ENCODE measurements at regions not wholly inside any gene's neighbourhood (a gene's known extent, or its start where the extent isn't known, plus 50 kb on each side); places are given as distances from the start of the nearest gene placed in this dataset.

- Histone ChIP-seq H3K79me2 (ENCODE audit: control insufficient read depth, insufficient read depth, low read length, unreplicated experiment) (no peaks in the 10 kb centered on the region), H3K27ac (ENCODE audit: low read depth, low read length) (no peak overlapping the region), H2AFZ (ENCODE audit: low read length, unreplicated experiment) (no peak overlapping the region), H3K4me3 (ENCODE audit: low read depth, low read length) (no peak overlapping the region), H3K27me3 (ENCODE audit: insufficient read depth, low read length) (no peaks in the 10 kb centered on the region), H3K4me1 (ENCODE audit: control insufficient read depth, insufficient read depth, low read length, unreplicated experiment) (no peaks in the 10 kb centered on the region), H3K36me3 (ENCODE audit: insufficient read depth, low read length) (no peaks in the 10 kb centered on the region)
These were observed 64.3 kb upstream of the VANGL1 start for GRCh38 chr1:115577513-115577912.

GRCh38 chr1:115575661-115576060 lies 66.1 kb upstream of the VANGL1 start:
- no peak overlapping the region for H3K4me3 ChIP-seq (ENCODE audit: low read depth, low read length)
- H3K36me3 ChIP-seq (ENCODE audit: insufficient read depth, low read length), result no peaks in the 10 kb centered on the region
- H3K27me3 ChIP-seq (ENCODE audit: insufficient read depth, low read length), result no peaks in the 10 kb centered on the region
- no peaks in the 10 kb centered on the region for H3K79me2 ChIP-seq (ENCODE audit: control insufficient read depth, insufficient read depth, low read length, unreplicated experiment)
- H3K27ac ChIP-seq (ENCODE audit: low read depth, low read length), result no peak overlapping the region
- no peaks in the 10 kb centered on the region for H3K4me1 ChIP-seq (ENCODE audit: control insufficient read depth, insufficient read depth, low read length, unreplicated experiment)
- H2AFZ ChIP-seq (ENCODE audit: low read length, unreplicated experiment), result no peak overlapping the region

GRCh38 chr1:115572710-115573109 lies 69.1 kb upstream of the VANGL1 start:
- H3K36me3 ChIP-seq (ENCODE audit: insufficient read depth, low read length), result no peaks in the 10 kb centered on the region
- no peak overlapping the region for H3K4me3 ChIP-seq (ENCODE audit: low read depth, low read length)
- no peak overlapping the region for H2AFZ ChIP-seq (ENCODE audit: low read length, unreplicated experiment)
- H3K79me2 ChIP-seq (ENCODE audit: control insufficient read depth, insufficient read depth, low read length, unreplicated experiment), result no peaks in the 10 kb centered on the region
- no peaks in the 10 kb centered on the region for H3K4me1 ChIP-seq (ENCODE audit: control insufficient read depth, insufficient read depth, low read length, unreplicated experiment)
- no peak overlapping the region for H3K27ac ChIP-seq (ENCODE audit: low read depth, low read length)
- H3K27me3 ChIP-seq (ENCODE audit: insufficient read depth, low read length), result no peaks in the 10 kb centered on the region

GRCh38 chr1:115567431-115567830 lies 74.3 kb upstream of the VANGL1 start:
- H3K36me3 ChIP-seq (ENCODE audit: insufficient read depth, low read length), result no peaks in the 10 kb centered on the region
- no peaks in the 10 kb centered on the region for H3K4me1 ChIP-seq (ENCODE audit: control insufficient read depth, insufficient read depth, low read length, unreplicated experiment)
- no peaks in the 10 kb centered on the region for H3K79me2 ChIP-seq (ENCODE audit: control insufficient read depth, insufficient read depth, low read length, unreplicated experiment)
- no peak overlapping the region for H2AFZ ChIP-seq (ENCODE audit: low read length, unreplicated experiment)
- no peak overlapping the region for H3K4me3 ChIP-seq (ENCODE audit: low read depth, low read length)
- no peak overlapping the region for H3K27ac ChIP-seq (ENCODE audit: low read depth, low read length)
- no peaks in the 10 kb centered on the region for H3K27me3 ChIP-seq (ENCODE audit: insufficient read depth, low read length)

- no peaks in the 10 kb centered on the region for H3K4me1 ChIP-seq (ENCODE audit: control insufficient read depth, insufficient read depth, low read length, unreplicated experiment)
- H2AFZ ChIP-seq (ENCODE audit: low read length, unreplicated experiment), result no peak overlapping the region
- H3K27me3 ChIP-seq (ENCODE audit: insufficient read depth, low read length), result no peaks in the 10 kb centered on the region
- H3K36me3 ChIP-seq (ENCODE audit: insufficient read depth, low read length), result no peaks in the 10 kb centered on the region
- H3K27ac ChIP-seq (ENCODE audit: low read depth, low read length), result no peak overlapping the region
- H3K4me3 ChIP-seq (ENCODE audit: low read depth, low read length), result no peak overlapping the region
- H3K79me2 ChIP-seq (ENCODE audit: control insufficient read depth, insufficient read depth, low read length, unreplicated experiment), result no peaks in the 10 kb centered on the region
These were observed 76.0 kb upstream of the VANGL1 start for GRCh38 chr1:115565791-115566190.

- H3K79me2 ChIP-seq (ENCODE audit: control insufficient read depth, insufficient read depth, low read length, unreplicated experiment), result no peaks in the 10 kb centered on the region
- H3K4me1 ChIP-seq (ENCODE audit: control insufficient read depth, insufficient read depth, low read length, unreplicated experiment), result no peaks in the 10 kb centered on the region
- H3K27me3 ChIP-seq (ENCODE audit: insufficient read depth, low read length), result no peaks in the 10 kb centered on the region
- no peaks in the 10 kb centered on the region for H3K36me3 ChIP-seq (ENCODE audit: insufficient read depth, low read length)
- no peak overlapping the region for H3K27ac ChIP-seq (ENCODE audit: low read depth, low read length)
- H3K4me3 ChIP-seq (ENCODE audit: low read depth, low read length), result no peak overlapping the region
- no peak overlapping the region for H2AFZ ChIP-seq (ENCODE audit: low read length, unreplicated experiment)
These were observed 76.4 kb upstream of the VANGL1 start for GRCh38 chr1:115565353-115565752.

- Histone ChIP-seq H2AFZ (ENCODE audit: low read length, unreplicated experiment) (no peak overlapping the region), H3K79me2 (ENCODE audit: control insufficient read depth, insufficient read depth, low read length, unreplicated experiment) (no peaks in the 10 kb centered on the region), H3K27ac (ENCODE audit: low read depth, low read length) (no peak overlapping the region), H3K4me3 (ENCODE audit: low read depth, low read length) (no peak overlapping the region), H3K4me1 (ENCODE audit: control insufficient read depth, insufficient read depth, low read length, unreplicated experiment) (no peaks in the 10 kb centered on the region), H3K27me3 (ENCODE audit: insufficient read depth, low read length) (no peaks in the 10 kb centered on the region), H3K36me3 (ENCODE audit: insufficient read depth, low read length) (no peaks in the 10 kb centered on the region)
These were observed 77.6 kb upstream of the VANGL1 start for GRCh38 chr1:115564201-115564600.

GRCh38 chr1:115560027-115560426 lies 81.7 kb upstream of the VANGL1 start:
- Histone ChIP-seq H3K4me3 (ENCODE audit: low read depth, low read length) (no peak overlapping the region), H3K27me3 (ENCODE audit: insufficient read depth, low read length) (no peaks in the 10 kb centered on the region), H2AFZ (ENCODE audit: low read length, unreplicated experiment) (no peak overlapping the region), H3K27ac (ENCODE audit: low read depth, low read length) (no peak overlapping the region), H3K4me1 (ENCODE audit: control insufficient read depth, insufficient read depth, low read length, unreplicated experiment) (no peaks in the 10 kb centered on the region), H3K79me2 (ENCODE audit: control insufficient read depth, insufficient read depth, low read length, unreplicated experiment) (no peaks in the 10 kb centered on the region), H3K36me3 (ENCODE audit: insufficient read depth, low read length) (no peaks in the 10 kb centered on the region)

GRCh38 chr1:115558275-115558674 lies 83.5 kb upstream of the VANGL1 start:
- no peaks in the 10 kb centered on the region for H3K4me1 ChIP-seq (ENCODE audit: control insufficient read depth, insufficient read depth, low read length, unreplicated experiment)
- H3K79me2 ChIP-seq (ENCODE audit: control insufficient read depth, insufficient read depth, low read length, unreplicated experiment), result no peaks in the 10 kb centered on the region
- no peak overlapping the region for H2AFZ ChIP-seq (ENCODE audit: low read length, unreplicated experiment)
- H3K27ac ChIP-seq (ENCODE audit: low read depth, low read length), result no peak overlapping the region
- no peaks in the 10 kb centered on the region for H3K36me3 ChIP-seq (ENCODE audit: insufficient read depth, low read length)
- no peaks in the 10 kb centered on the region for H3K27me3 ChIP-seq (ENCODE audit: insufficient read depth, low read length)
- no peak overlapping the region for H3K4me3 ChIP-seq (ENCODE audit: low read depth, low read length)

GRCh38 chr1:115557715-115558114 lies 84.1 kb upstream of the VANGL1 start:
- Histone ChIP-seq H3K27me3 (ENCODE audit: insufficient read depth, low read length) (no peaks in the 10 kb centered on the region), H3K27ac (ENCODE audit: low read depth, low read length) (no peak overlapping the region), H3K4me3 (ENCODE audit: low read depth, low read length) (no peak overlapping the region), H3K36me3 (ENCODE audit: insufficient read depth, low read length) (no peaks in the 10 kb centered on the region), H2AFZ (ENCODE audit: low read length, unreplicated experiment) (no peak overlapping the region), H3K4me1 (ENCODE audit: control insufficient read depth, insufficient read depth, low read length, unreplicated experiment) (no peaks in the 10 kb centered on the region), H3K79me2 (ENCODE audit: control insufficient read depth, insufficient read depth, low read length, unreplicated experiment) (no peaks in the 10 kb centered on the region)

- Histone ChIP-seq H2AFZ (ENCODE audit: low read length, unreplicated experiment) (no peak overlapping the region), H3K4me3 (ENCODE audit: low read depth, low read length) (no peak overlapping the region), H3K27me3 (ENCODE audit: insufficient read depth, low read length) (no peaks in the 10 kb centered on the region), H3K27ac (ENCODE audit: low read depth, low read length) (no peak overlapping the region), H3K79me2 (ENCODE audit: control insufficient read depth, insufficient read depth, low read length, unreplicated experiment) (no peaks in the 10 kb centered on the region), H3K36me3 (ENCODE audit: insufficient read depth, low read length) (no peaks in the 10 kb centered on the region), H3K4me1 (ENCODE audit: control insufficient read depth, insufficient read depth, low read length, unreplicated experiment) (no peaks in the 10 kb centered on the region)
These were observed 85.5 kb upstream of the VANGL1 start for GRCh38 chr1:115556236-115556635.

GRCh38 chr1:115555446-115555845 lies 86.3 kb upstream of the VANGL1 start:
- Histone ChIP-seq H3K27me3 (ENCODE audit: insufficient read depth, low read length) (no peaks in the 10 kb centered on the region), H3K4me1 (ENCODE audit: control insufficient read depth, insufficient read depth, low read length, unreplicated experiment) (no peaks in the 10 kb centered on the region), H3K4me3 (ENCODE audit: low read depth, low read length) (no peak overlapping the region), H3K27ac (ENCODE audit: low read depth, low read length) (no peak overlapping the region), H2AFZ (ENCODE audit: low read length, unreplicated experiment) (no peak overlapping the region), H3K79me2 (ENCODE audit: control insufficient read depth, insufficient read depth, low read length, unreplicated experiment) (no peaks in the 10 kb centered on the region), H3K36me3 (ENCODE audit: insufficient read depth, low read length) (no peaks in the 10 kb centered on the region)

All from ACC112 (cell line).